Testis (tissue), 2 donors: ENCODE measurements at regions not wholly inside any gene's neighbourhood (a gene's known extent, or its start where the extent isn't known, plus 50 kb on each side); places are given as distances from the start of the nearest gene placed in this dataset.

Experiments used
- CTCF ChIP-seq, 3 experiments: fragments of 450-650 bp in 2 of 3; fragments of 200-600 bp in 1 of 3; sonication (generic) in 1 of 3; IDR thresholded peaks; one replicate each; pipeline ENCODE4 v1.5.1; 2016 to 2019; ENCODE audit warnings: antibody characterized with exemption in 3 of 3, mild to moderate bottlenecking in 2 of 3, moderate library complexity in 1 of 3
- POLR2A ChIP-seq: fragments of 450-650 bp; IDR thresholded peaks from one replicate; pipeline ENCODE4 v1.6.1; 2017; ENCODE audit warnings: antibody characterized with exemption, mild to moderate bottlenecking, moderate library complexity

DNA sequence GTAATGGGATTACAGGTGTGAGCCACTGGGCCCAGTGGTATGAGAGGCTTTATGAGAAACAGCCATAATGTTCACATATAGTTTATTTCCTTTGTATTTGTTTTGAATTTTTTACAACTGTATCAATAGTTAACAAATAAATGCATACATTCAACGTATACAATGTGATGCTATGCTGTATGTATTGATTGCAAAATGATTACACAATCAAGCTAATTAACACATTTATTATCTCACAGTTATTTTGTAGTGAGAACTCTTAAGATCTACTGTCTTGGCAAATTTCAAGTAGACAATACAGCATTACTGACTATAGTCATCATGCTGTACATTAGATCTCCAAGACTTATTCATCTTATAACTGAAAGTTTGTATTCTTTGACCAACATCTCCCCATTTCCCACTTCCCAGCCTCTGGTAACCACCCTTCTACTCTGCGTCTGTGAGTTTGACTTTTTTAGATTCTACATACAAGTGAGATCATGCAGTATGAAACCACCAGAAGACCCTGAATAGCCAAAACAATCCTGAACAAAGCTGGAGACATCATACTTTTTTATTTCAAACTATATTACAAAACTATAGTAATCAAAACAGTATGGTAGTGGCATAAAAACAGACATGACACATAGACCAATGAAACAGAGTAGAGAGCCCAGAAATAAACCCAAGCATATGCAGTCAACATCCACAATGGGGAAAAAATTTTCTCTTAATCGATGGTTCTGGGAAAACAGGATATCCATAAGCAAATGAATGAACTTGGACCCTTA is 157.2 kb upstream of the RREB1 start:
- TF ChIP-seq CTCF (IDR thresholded peaks at IDR 0.05) (no peak), POLR2A (no peak)
